ENCODE measurements at regions not wholly inside any gene's neighbourhood (a gene's known extent, or its start where the extent isn't known, plus 50 kb on each side); places are given as distances from the start of the nearest gene placed in this dataset.

GRCh38 chr7:45390180-45390579, 184.0 kb upstream of the ADCY1 start:
- no peak overlapping the region for H3K4me3 ChIP-seq (ENCODE audit: low read depth, low read length)
- CTCF ChIA-PET, result no interaction called here
- H3K27me3 ChIP-seq (ENCODE audit: control insufficient read depth, insufficient read depth, low read length), result no peaks in the 10 kb centered on the region; the same call in 1 of the 2 replicates
- H3K36me3 ChIP-seq (ENCODE audit: control insufficient read depth, insufficient read depth, low read length), result no peaks in the 10 kb centered on the region
- TF ChIP-seq CTCF (IDR thresholded peaks at IDR 0.05; ENCODE audit: insufficient read depth, low read depth, low read length), result no peak
- DNase-seq (ENCODE audit: low read depth), result no peak
- POLR2A ChIA-PET, result no interaction called here

- ChIA-PET CTCF (no interaction called here), POLR2A (no interaction called here)
- TF ChIP-seq CTCF (IDR thresholded peaks at IDR 0.05; ENCODE audit: insufficient read depth, low read depth, low read length), result no peak
- Histone ChIP-seq H3K27me3 (ENCODE audit: control insufficient read depth, insufficient read depth, low read length) (no peaks in the 10 kb centered on the region; the same call in 1 of the 2 replicates), H3K36me3 (ENCODE audit: control insufficient read depth, insufficient read depth, low read length) (no peaks in the 10 kb centered on the region), H3K4me3 (ENCODE audit: low read depth, low read length) (no peak overlapping the region)
- DNase-seq (ENCODE audit: low read depth), result no peak
Observed at GRCh38 chr7:45390731-45391130, 183.4 kb upstream of the ADCY1 start.

GRCh38 chr7:45391618-45392451, 182.3 kb upstream of the ADCY1 start:
- ChIA-PET POLR2A (no interaction called here), CTCF (no interaction called here)
- H3K36me3 ChIP-seq (ENCODE audit: control insufficient read depth, insufficient read depth, low read length), result no peaks in the 10 kb centered on the region
- no peak for TF ChIP-seq CTCF (IDR thresholded peaks at IDR 0.05; ENCODE audit: insufficient read depth, low read depth, low read length)
- no peak for DNase-seq (ENCODE audit: low read depth)
- no peak overlapping the region for H3K4me3 ChIP-seq (ENCODE audit: low read depth, low read length)
- no peaks in the 10 kb centered on the region for H3K27me3 ChIP-seq (ENCODE audit: control insufficient read depth, insufficient read depth, low read length)

GRCh38 chr7:45394117-45394708, 180.0 kb upstream of the ADCY1 start:
- ChIA-PET POLR2A (no interaction called here), CTCF (no interaction called here)
- no peak for DNase-seq (ENCODE audit: low read depth)
- H3K4me3 ChIP-seq (ENCODE audit: low read depth, low read length), result no peak overlapping the region
- no peaks in the 10 kb centered on the region for H3K27me3 ChIP-seq (ENCODE audit: control insufficient read depth, insufficient read depth, low read length)
- no peaks in the 10 kb centered on the region for H3K36me3 ChIP-seq (ENCODE audit: control insufficient read depth, insufficient read depth, low read length)
- no peak for TF ChIP-seq CTCF (IDR thresholded peaks at IDR 0.05; ENCODE audit: insufficient read depth, low read depth, low read length)

GRCh38 chr7:45399069-45399468, 175.1 kb upstream of the ADCY1 start:
- no peak for TF ChIP-seq CTCF (IDR thresholded peaks at IDR 0.05; ENCODE audit: insufficient read depth, low read depth, low read length)
- no peak overlapping the region for H3K4me3 ChIP-seq (ENCODE audit: low read depth, low read length)
- DNase-seq (ENCODE audit: low read depth), result no peak
- no peaks in the 10 kb centered on the region for H3K36me3 ChIP-seq (ENCODE audit: control insufficient read depth, insufficient read depth, low read length)
- POLR2A ChIA-PET, result no interaction called here
- CTCF ChIA-PET, result no interaction called here
- H3K27me3 ChIP-seq (ENCODE audit: control insufficient read depth, insufficient read depth, low read length), result no peaks in the 10 kb centered on the region
